NAMALWA (cell line): ENCODE measurements at regions not wholly inside any gene's neighbourhood (a gene's known extent, or its start where the extent isn't known, plus 50 kb on each side); places are given as distances from the start of the nearest gene placed in this dataset.
A peak's percentile ranks its signal among the peaks of the same experiment; 100 is the strongest.

Source experiments
- DNase-seq: peaks from one replicate; pipeline ENCODE4 v3.0.0-alpha.2; 2015; ENCODE audit warnings: low spot score

- no peak for DNase-seq
Observed at GRCh38 chr17:77838748-77839697, 119.5 kb upstream of the TNRC6C start.

- DNase-seq = no peak
Observed at GRCh38 chr17:77839698-77840512, 118.6 kb upstream of the TNRC6C start.

GRCh38 chr17:77840513-77841165 lies 117.9 kb upstream of the TNRC6C start:
- no peak for DNase-seq

- DNase-seq = no peak
Observed at GRCh38 chr17:77841742-77842527, 116.6 kb upstream of the TNRC6C start.

GRCh38 chr17:77842528-77843147 lies 115.9 kb upstream of the TNRC6C start:
- DNase-seq = no peak

- DNase-seq = peak; percentile 62
Observed at GRCh38 chr17:77843255-77843895, 115.1 kb upstream of the TNRC6C start.

- DNase-seq = no peak
Observed at GRCh38 chr17:77843896-77844295, 114.6 kb upstream of the TNRC6C start.

GRCh38 chr17:77844681-77845080 lies 113.8 kb upstream of the TNRC6C start:
- no peak for DNase-seq

- DNase-seq = no peak
Observed at GRCh38 chr17:77845541-77846225, 112.8 kb upstream of the TNRC6C start.

GRCh38 chr17:77846531-77847085 lies 111.9 kb upstream of the TNRC6C start:
- DNase-seq = peak; percentile 66

GRCh38 chr17:77847221-77848085 lies 111.0 kb upstream of the TNRC6C start:
- no peak for DNase-seq

- no peak for DNase-seq
Observed at GRCh38 chr17:77848257-77848656, 110.2 kb upstream of the TNRC6C start.

- DNase-seq = no peak
Observed at GRCh38 chr17:77849239-77849638, 109.3 kb upstream of the TNRC6C start.

- no peak for DNase-seq
Observed at GRCh38 chr17:77851921-77852320, 106.6 kb upstream of the TNRC6C start.

GRCh38 chr17:77852731-77853130 lies 105.8 kb upstream of the TNRC6C start:
- no peak for DNase-seq

GRCh38 chr17:77853191-77853977 lies 105.1 kb upstream of the TNRC6C start:
- DNase-seq = no peak

GRCh38 chr17:77854083-77854758 lies 104.3 kb upstream of the TNRC6C start:
- DNase-seq = no peak
